B cell (primary cell): ENCODE measurements at regions not wholly inside any gene's neighbourhood (a gene's known extent, or its start where the extent isn't known, plus 50 kb on each side); places are given as distances from the start of the nearest gene placed in this dataset.

Experiments used
- EZH2 ChIP-seq: IDR thresholded peaks from 2 replicates; pipeline ENCODE4 v1.6.1; 2012; ENCODE audit warnings: borderline replicate concordance, low read depth, mild to moderate bottlenecking, moderate library complexity, low read length; ENCODE audit not compliant: insufficient read depth, poor library complexity, severe bottlenecking
- TF ChIP-seq, protein P1 (sequence below): fragments of 200-600 bp; IDR thresholded peaks from one replicate; pipeline ENCODE4 v1.8.0; 2022; ENCODE audit warnings: antibody characterized with exemption, mild to moderate bottlenecking

DNA sequence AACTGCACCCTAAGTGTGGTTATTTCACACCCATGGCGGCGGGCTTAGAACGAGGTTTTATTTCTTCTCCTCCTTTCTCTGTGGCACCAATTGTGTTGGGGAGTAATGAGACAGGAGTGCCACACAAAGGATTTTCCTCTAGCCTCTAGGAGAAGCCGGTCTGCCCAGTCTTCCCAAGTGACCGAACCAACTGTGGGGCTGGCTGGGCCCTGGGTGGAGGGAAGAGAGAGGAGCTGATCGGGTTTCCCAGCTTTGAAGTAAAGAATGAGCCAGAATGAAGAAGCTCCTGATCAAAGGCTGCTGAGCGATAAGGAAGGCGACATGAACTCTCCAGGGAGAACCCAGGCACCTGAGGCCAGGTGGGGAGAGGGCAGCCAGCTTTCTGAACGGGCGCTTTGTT lies 616.0 kb upstream of the BTBD3 start:
- TF ChIP-seq, protein P1, sequence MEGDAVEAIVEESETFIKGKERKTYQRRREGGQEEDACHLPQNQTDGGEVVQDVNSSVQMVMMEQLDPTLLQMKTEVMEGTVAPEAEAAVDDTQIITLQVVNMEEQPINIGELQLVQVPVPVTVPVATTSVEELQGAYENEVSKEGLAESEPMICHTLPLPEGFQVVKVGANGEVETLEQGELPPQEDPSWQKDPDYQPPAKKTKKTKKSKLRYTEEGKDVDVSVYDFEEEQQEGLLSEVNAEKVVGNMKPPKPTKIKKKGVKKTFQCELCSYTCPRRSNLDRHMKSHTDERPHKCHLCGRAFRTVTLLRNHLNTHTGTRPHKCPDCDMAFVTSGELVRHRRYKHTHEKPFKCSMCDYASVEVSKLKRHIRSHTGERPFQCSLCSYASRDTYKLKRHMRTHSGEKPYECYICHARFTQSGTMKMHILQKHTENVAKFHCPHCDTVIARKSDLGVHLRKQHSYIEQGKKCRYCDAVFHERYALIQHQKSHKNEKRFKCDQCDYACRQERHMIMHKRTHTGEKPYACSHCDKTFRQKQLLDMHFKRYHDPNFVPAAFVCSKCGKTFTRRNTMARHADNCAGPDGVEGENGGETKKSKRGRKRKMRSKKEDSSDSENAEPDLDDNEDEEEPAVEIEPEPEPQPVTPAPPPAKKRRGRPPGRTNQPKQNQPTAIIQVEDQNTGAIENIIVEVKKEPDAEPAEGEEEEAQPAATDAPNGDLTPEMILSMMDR, result no peak
- no peak for TF ChIP-seq EZH2
